NCI-H2107 treated with DMSO at 0.1 percent for 48 hours (cell line): ENCODE measurements at regions not wholly inside any gene's neighbourhood (a gene's known extent, or its start where the extent isn't known, plus 50 kb on each side); places are given as distances from the start of the nearest gene placed in this dataset.

Experiments used
- DNase-seq: peaks from one replicate; lab custom pipeline; 2025; ENCODE audit not compliant: unreplicated experiment; lab: John Stamatoyannopoulos, UW

DNA sequence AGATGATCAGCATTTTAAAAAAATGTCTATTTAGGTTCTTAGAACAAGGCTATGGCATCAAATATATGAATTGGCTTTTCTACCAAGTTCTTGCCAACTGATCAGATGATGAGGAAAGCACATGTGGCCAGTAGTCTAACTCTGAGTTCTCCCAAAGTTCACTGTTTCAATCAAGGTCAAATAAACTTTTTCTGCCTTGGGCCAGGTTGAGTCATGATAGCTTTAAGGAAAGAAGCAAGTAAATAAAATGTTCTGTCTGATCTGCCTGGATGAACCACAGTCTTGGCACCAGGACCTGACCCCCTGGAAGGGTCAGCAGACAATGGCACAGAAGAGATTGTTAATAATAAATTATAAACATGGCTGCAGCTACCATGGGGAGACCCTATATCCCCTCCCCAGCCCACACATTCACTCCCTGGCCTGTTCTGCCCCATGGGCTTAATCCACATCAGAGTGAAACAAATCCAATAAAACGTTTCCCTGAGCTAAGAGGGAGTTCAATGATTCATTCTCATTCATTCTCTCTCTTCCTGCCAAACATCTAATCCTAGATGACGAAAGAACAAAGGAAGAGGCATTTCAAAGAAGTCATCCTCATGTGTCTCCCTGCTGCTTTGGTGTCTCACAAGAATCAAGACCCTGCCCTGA, 661.6 kb downstream of the DHX35 start:
- DNase-seq, result no peak

DNA sequence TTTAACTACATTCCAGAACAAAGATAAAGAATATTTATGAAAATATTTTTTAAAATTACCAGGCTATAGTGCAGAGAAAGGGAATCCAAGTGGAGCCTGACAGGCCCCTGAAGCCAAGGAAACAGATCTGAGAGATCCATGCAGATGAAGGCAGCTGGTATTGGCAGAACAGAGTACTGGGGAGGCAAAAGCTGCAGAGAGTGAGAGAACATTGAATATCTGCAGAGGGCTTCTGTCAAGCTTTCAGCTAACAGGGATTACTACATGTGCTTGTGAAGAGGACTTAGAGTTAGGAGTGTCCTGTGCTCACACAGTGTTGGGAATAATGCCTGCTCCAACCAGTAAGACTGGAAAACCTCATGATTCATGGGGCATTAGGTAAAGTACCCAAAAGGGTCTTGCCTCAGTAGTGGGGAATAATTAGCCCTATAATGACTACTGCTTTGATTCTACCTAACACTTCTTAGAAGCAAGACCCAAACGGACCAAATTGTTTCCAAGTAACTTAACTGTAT, 657.2 kb downstream of the DHX35 start:
- no peak for DNase-seq

DNA sequence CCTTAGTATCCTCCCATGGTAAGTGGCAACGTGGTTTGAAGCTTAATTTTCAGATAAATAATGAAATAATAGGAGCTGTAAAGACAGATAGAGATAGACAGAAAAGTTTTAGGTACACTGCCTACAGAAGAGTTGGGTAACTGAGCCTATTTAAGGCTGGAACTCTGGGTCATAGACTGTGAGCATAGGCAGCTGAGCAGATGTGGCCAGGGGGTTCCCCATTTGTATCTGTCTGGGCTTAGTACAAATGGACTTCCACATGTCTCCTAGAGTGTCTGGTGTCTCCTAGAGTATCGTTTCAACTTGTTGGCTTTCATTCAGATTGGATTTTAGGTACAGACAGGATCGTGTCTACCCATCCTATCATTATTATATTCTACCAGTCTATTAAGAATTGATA, 649.8 kb downstream of the DHX35 start:
- DNase-seq, result no peak

DNA sequence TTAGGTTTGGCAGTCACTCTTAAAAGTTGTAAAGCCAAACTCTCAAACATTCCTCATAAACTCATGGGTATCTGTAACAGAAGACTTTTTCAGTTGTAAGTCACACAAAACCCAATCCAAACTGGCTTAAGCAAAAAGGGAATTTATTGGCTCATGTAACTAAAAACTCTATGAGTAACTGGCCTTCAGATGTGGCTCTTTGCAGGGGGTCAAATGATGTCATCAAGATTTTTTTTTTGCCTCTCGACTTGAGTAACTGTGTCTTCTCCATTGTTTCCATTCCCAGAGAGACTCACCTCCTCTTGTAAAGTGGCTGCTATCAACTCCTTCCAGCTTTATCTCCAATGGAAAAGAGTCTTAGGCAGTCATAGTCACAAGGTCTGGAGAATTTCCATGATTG, 645.0 kb downstream of the DHX35 start:
- no peak for DNase-seq

DNA sequence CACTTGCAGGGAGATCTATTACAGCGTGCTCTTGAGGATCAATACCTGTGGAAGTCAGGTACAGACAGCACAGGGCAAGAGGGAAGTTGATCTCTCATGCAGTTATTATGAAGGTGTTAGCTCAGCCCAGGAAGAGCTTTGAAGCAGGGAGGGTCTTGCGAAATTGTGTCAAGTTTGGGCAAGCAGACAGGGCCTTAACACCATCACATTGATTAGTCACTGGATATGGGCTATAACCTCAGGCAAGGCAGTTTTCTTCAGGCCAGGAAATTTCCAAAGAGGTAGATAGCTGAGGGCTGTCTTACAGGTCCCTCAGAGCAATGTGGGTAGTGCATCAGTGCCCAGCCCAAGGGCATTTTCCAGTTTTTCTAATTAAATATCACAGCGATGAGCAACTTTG, 643.8 kb downstream of the DHX35 start:
- DNase-seq, result no peak

DNA sequence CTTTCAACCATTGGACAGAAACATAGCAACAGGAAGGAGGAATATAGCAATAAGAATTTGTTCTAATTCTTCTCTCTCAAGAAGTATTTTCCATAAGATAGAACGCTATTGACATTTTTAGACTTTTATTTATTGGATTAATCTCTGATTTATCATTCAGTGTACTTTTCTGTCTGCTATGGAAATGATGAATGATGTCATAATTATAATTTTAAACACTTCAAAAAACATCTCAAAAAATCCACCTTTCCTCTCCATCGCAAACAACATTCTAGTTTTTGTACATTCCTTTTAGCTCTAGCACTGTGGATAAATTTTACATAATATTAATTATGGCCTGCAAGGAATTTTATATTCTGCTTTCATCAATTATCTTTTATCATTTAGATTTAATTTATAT, 643.2 kb downstream of the DHX35 start:
- no peak for DNase-seq

DNA sequence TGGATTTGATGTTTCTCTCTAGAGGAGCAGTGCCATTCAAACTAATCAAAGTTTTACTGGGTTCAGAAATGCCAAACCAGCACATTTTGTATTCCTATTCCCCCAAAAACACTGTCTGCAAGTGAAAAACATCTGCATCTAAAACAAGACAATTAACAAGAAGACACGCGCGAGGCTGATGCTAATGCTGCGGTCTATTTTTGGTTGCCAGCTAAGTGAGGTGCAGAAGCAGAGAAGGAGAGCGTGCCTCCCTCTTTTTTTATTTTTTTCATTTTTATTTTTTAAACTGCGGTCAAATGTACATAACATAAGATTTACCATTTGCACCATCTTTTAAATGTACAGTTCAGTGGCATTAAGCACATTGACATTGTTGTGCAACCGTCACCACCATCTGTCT, 641.1 kb downstream of the DHX35 start:
- no peak for DNase-seq

DNA sequence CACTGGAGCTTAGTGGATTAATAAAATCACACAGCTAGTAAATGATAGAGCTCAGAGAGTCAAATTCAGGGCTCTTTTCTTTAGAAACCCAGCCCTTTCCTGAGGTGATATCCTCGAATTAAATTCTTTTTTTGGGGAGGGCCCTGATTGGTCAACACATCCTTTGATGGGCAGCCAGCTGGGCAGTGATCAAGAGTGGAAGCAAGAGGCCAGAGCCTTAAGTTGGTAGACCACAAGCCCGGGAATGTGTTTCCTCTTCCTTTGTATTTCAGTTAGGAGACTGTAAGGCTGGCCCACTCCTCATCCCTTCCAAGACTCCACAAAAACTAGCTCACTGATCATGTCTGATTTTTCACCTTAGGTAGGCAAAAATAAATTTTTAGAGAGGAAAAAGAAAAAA, 640.5 kb downstream of the DHX35 start:
- no peak for DNase-seq

DNA sequence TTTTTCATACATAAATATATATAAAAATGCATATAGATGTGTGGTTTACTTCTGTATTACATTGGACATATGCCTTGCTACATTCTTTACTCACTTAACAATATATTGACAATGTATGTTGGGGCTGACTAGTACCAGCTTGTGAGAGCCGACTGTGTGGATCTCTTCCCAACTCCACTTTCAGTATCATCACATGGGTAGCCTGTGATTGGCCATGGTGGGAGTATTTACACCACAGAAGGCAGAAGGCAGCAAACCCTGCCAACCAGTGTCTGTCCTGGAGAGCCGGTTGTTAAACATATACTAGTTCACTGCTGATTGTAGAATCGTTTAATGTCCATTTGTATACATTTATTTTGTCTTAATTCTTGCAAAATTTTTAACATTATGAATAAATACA, 638.7 kb downstream of the DHX35 start:
- DNase-seq, result no peak

DNA sequence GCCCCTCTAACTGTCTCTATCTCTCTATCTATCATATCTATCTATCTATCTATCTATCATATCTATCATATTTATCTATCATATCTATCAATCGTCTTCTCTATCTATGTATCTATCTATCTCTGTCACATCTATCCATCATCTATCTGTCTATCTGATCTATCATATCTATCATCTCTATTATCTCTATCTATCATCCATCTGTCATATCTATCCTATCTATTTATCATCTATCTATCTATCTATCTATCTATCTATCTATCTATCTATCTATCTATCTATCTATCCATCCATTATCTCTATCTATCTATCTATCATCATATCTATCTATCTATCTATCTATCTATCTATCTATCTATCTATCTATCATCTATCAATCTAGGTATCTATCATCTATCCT, 638.0 kb downstream of the DHX35 start:
- no peak for DNase-seq

DNA sequence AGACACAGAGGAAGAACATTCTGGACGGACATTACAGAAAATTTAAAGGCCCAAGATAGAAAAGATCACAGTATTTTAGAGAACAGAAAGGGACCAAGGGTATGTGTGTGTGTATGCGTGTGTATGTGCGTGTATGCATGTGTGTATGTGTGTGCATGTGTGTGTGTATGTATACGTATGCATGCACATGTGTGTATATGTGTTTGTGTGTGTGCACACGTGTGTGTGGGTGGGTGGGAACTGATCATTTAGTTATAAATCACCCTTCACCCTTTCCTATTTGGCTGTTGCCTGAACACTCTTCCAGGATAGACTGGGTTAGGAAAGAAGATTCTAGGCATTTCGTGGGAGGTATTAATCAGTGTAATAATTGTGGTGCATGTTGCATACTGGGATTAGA, 634.4 kb downstream of the DHX35 start:
- no peak for DNase-seq

DNA sequence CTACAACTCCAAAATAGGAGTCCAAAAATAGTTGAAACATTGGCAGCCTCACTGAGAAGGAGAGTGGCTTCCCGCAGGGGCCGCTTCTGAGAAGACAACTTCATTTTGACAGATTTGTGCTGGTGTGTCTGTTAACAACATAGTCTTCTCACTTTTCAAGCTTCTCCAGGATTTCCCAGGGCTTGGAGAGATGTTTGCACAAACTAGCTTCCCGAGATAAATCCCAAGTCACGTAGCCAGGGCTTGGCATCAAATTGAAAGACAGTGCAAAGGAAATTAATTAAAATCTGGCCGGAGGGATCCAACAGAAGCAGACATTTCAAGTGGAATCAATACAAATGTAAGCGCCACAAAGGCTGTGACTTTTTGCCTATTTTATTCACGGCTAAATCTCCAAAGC, 630.2 kb downstream of the DHX35 start:
- no peak for DNase-seq

DNA sequence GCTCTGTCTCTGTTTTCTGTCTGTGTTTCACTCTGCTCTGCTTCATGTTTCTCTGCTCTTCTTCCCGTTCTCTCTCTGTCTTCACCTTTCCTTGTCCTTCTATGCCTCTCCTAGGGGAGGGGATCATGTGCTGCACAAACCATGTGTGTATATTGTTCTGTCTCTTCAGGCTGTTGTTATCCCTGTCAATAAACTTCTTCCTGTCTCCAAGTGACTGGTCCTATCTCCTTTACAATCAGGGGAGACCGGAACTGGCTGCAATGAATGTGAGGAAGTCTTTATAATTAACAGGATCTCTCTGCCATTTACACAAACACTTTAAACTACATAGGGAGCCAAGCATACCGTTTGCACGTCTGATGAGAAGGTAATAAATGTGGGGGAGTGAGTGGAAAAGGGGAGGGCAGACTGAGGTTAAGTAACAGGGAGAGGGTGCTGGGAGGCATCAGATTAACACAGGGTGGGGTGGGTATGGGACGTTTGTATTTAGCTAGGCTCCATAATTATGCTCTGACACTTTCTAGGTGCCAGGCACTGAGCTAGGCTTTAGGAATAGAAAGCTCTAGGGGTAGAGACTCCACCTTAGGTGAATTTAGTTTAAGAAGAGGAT, 626.1 kb downstream of the DHX35 start:
- DNase-seq, result no peak

DNA sequence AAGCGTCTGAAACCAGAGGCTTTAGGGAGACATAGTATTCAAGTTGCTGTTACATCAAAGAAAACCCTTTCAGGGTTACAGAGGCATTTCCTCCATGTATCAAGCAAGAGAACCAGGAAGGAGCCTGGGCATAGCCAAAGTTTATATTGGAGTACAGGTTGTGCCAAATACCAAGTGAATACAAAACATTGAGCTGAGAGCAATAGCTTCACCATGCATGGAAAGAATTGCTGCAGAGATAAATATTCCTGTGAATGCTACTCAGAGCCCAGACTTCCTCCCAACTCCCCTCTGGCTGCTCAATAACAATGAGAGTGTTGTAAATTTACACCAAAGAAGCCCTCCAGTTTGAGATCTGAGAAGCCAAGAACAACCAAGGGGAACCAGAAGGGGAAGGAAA, 618.9 kb downstream of the DHX35 start:
- no peak for DNase-seq

DNA sequence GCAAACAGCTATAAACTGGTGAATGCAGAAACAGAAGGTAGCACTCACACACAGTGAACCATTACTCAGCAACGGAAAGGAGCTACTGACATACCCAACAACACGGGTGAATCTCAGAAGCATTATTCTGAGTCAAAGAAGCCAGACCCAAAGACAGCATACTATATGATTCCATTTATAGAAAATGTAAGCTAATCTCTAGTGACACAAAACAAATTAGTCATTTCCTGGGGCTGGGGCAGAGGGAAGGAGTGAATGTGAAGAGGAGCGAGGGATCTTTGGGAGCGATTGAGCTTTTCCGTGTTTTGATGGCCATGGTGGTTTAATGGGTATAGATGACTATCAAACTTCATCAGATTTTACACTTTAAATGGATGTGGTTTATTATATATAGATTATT, 614.6 kb downstream of the DHX35 start:
- DNase-seq, result no peak

DNA sequence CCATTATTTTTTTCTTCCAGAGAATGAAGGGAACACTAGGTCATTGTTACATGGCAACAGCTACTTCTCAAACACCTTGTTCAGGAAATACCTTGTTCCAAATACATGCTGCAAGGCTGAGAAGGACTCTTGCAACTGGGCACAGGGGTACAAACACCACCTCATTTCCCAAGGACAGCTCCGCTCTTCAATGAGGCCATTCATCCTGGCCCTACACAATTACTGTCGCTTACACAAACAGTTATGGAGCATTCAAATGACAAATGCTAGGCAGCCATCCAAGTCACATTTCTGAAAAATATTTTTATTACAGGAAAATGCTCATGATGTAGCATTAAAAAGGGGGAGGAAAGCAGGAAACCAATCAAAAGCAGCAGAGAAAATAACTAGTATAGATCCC, 611.9 kb downstream of the DHX35 start:
- DNase-seq, result no peak

DNA sequence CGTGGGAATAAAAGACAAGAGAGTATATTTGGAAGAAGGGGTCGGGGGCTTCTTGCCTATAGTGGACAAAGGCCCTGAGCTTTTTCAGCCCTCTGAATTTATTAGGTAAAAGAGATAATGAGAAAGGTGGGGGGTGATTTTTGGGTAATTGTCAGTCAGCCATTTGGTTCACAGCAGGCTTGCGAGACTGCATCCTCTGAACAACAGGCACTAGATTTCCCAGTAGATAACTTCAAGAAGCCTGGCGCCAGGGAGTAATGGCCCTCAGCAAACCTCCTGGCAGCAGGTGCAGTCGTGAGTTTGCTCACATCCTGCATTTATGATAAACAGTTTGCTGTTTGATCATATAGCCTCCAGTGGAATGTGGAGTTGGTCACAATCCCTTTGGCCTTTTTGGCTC, 609.0 kb downstream of the DHX35 start:
- no peak for DNase-seq

DNA sequence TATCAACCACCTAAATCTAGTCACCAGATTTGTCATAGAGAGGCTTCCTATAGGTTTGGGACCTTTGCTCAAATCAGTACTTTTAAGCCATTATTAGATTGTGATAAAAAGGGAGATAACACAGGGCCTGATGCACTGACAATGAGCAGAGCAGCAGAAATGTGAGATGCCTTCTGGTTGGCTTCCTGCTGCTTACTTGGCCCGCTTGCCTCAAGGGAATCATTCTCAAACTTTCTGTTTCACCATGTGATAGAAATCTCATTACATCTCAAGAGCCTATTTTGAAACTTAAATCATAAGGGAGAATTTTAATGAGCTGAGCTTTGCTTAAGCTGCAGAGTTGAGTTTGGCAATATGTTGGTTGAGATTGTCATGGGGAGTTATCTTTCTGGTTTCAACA, 606.0 kb downstream of the DHX35 start:
- DNase-seq, result no peak

DNA sequence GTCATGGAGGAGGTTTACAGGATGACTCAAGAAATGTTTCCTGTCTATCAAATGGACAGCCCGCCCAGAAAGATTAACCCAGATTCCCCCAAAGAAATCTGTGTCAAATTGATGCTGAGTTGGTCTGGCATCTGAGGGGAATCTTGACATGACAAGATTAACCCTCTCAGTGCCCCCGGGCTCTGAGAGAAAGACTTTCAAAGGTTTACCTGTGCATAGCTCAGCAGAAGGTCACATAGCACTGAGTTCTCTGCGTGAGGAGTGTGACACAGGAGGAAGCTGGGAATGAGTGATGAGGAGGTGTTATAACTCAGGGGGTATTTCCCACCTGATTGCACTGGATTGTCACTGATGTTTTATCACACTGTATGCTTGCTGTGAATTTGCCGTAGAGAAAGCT, 601.2 kb downstream of the DHX35 start:
- DNase-seq, result no peak

DNA sequence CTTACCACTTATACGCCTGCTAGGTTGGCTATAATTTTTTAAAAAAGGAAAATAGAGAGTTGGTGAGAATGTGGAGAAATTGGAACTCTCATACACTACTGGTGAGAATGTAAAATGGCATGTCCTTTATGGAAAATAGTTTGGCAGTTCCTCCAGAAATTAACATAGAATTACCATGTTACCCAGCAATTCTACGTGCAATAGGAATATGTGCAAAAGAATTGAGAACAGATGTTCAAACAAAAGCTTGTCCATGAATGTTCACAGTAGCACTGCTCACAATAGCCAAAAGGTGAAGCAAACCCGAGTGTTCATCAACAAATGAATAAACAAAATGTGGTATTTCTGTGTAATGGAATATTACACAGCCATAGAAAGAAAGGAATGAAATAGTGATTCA, 592.2 kb downstream of the DHX35 start:
- no peak for DNase-seq

DNA sequence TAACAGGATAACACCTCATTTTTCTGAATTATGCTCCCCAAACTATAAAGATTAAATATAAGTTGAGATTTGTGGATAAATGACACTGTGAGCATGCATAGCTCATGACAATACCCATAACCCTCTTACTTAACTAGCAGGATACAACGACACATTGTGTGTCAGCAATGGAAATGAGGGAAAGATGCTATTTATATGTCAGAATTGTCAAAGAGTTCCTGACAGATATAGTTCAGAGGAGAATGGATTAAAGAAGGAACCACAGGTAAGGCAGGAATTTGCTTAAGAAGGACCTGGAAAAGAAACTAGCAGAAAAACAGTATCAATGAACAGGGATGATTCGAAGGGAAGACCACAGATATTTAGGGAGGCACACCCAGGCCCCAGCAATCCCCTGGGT, 591.0 kb downstream of the DHX35 start:
- no peak for DNase-seq

DNA sequence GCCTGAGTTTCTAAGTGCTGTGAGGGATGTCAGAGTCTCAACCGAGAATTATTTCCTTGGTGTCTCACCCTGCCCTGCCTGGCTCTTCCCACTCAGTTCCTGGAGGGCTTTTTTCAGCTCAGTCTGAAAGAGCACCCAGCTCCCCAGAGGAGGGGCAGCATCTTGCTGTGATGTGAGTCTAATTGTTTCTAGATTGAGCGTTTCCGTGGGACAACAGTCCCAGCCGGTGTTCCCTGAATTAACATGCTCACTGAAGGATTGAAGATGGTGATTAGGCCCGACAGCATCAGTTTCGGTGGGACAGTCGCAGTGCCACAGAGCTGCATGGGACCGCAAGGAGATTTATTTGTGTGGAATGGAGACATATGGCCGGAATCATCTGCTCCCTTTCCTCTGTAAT, 587.6 kb downstream of the DHX35 start:
- DNase-seq, result no peak
